GM12873 (cell line): ENCODE measurements at regions not wholly inside any gene's neighbourhood (a gene's known extent, or its start where the extent isn't known, plus 50 kb on each side); places are given as distances from the start of the nearest gene placed in this dataset.

ENCODE experiments used
- CTCF ChIP-seq: IDR thresholded peaks from 2 replicates; pipeline ENCODE4 v1.5.1; 2012; ENCODE audit warnings: low read depth, mild to moderate bottlenecking, moderate library complexity, low read length, control low read depth; ENCODE audit not compliant: insufficient read depth; ENCODE audit errors: missing control alignments

GRCh38 chr9:629146-629545 is 212.4 kb upstream of the DMRT1 start:
- no peak for TF ChIP-seq CTCF

- TF ChIP-seq CTCF = no peak
Observed at GRCh38 chr9:630817-631216, 210.7 kb upstream of the DMRT1 start.

GRCh38 chr9:631596-631995 is 209.9 kb upstream of the DMRT1 start:
- no peak for TF ChIP-seq CTCF

- TF ChIP-seq CTCF = no peak
Observed at GRCh38 chr9:633461-633860, 208.0 kb upstream of the DMRT1 start.

GRCh38 chr9:636931-637591 is 204.4 kb upstream of the DMRT1 start:
- TF ChIP-seq CTCF = no peak

GRCh38 chr9:638152-638551 is 203.3 kb upstream of the DMRT1 start:
- no peak for TF ChIP-seq CTCF

- no peak for TF ChIP-seq CTCF
Observed at GRCh38 chr9:642014-642413, 199.5 kb upstream of the DMRT1 start.

- no peak for TF ChIP-seq CTCF
Observed at GRCh38 chr9:643966-644365, 197.5 kb upstream of the DMRT1 start.
